ENCODE measurements at regions not wholly inside any gene's neighbourhood (a gene's known extent, or its start where the extent isn't known, plus 50 kb on each side); places are given as distances from the start of the nearest gene placed in this dataset.

DNA sequence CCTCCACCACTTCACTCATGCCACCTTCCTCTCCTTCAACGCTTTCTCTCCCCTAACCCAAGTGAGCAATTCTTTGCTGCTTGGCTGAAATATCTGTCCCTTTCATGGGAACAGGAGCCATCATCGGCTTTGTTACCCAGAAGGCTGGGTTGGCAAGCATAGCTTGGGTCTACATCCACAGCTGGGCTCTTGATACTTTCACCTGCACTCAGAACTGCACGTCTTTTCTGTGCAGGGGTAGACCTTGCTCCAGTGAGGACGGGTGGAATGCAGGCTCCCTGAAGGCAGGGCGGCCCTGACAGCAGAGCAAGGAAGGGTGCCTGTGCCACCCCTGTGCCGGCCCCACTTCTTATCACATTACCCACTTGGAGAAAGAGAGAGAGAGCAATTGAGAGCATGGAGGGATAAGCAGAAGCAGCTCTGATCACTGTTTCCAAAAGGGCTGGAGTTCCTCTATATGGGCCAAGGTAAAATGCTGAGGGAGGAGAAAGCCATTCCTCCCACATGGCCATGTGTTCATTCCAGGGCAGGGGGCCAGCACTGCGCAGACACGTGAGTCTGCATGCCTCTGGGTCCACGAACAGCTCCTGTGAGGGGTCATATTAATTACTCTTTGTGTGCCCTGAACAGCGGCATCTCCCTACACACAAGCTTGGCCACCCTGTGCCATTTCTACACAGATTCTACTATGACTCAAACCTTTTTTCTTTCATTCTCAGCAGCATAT lies 181.8 kb downstream of the BUD13 start:
- TF ChIP-seq CTCF (IDR thresholded peaks at IDR 0.05; ENCODE audit: low read depth, low read length) (no peak), EZH2phosphoT487 (IDR thresholded peaks at IDR 0.05; ENCODE audit: low read depth) (no peak)

Measured in OCI-LY3 (cell line).